SK-N-SH treated with all-trans-retinoic acid at 6 μM for 48 hours (cell line): ENCODE measurements at regions not wholly inside any gene's neighbourhood (a gene's known extent, or its start where the extent isn't known, plus 50 kb on each side); places are given as distances from the start of the nearest gene placed in this dataset.

Experiments
- BACH2 ChIP-seq: fragments of 250-450 bp; sonication (Bioruptor Pico); IDR thresholded peaks from 2 replicates; pipeline ENCODE4 v1.9.0; 2021; ENCODE audit warnings: mild to moderate bottlenecking, borderline replicate concordance
- ZNF565 ChIP-seq: fragments of 450-650 bp; formaldehyde crosslinking; conservative IDR thresholded peaks from 2 replicates; pipeline ENCODE4 v1.5.0; 2020; ENCODE audit warnings: low read depth, mild to moderate bottlenecking, moderate library complexity
- TF ChIP-seq, protein P1 (sequence below): fragments of 250-450 bp; sonication (Bioruptor Pico); IDR thresholded peaks from 2 replicates; pipeline ENCODE4 v1.8.0; 2020; ENCODE audit warnings: mild to moderate bottlenecking, moderate library complexity, borderline replicate concordance
- TF ChIP-seq, protein P2 (sequence below): fragments of 250-450 bp; sonication (Bioruptor Pico); IDR thresholded peaks from 2 replicates; pipeline ENCODE4 v1.5.1; 2020; ENCODE audit warnings: low read depth, mild to moderate bottlenecking, moderate library complexity
- TF ChIP-seq, protein P3 (sequence below): fragments of 250-450 bp; sonication (Bioruptor Pico); IDR thresholded peaks from 2 replicates; pipeline ENCODE4 v1.5.1; 2021; ENCODE audit warnings: mild to moderate bottlenecking, moderate library complexity
- TF ChIP-seq, protein P4 (sequence below): fragments of 250-450 bp; sonication (Bioruptor Pico); IDR thresholded peaks from 2 replicates; pipeline ENCODE4 v1.8.0; 2021; ENCODE audit warnings: low read depth, mild to moderate bottlenecking, moderate library complexity, borderline replicate concordance

DNA sequence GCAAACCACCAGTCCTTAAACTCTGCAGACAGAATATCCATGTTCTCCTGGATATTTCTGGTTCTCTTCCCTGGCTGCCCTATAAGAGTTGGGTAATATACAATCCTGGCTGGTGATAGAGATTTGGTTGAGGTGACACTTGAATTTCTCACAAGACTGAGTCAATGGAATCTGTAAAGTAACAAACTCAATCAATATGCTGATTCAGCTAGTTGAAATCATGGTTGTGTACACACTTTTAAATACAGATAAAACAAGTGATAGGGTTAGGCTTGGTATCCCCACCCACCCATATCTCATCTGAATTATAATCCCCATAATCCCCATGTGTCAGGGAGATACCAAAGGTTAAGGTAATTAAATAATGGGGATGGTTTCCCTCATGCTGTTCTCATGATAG is 349.2 kb upstream of the MAD2L1 start:
- TF ChIP-seq BACH2 (CRISPR knock-in tag) (no peak), ZNF565 (CRISPR knock-in tag) (no peak)
- TF ChIP-seq, protein P1, sequence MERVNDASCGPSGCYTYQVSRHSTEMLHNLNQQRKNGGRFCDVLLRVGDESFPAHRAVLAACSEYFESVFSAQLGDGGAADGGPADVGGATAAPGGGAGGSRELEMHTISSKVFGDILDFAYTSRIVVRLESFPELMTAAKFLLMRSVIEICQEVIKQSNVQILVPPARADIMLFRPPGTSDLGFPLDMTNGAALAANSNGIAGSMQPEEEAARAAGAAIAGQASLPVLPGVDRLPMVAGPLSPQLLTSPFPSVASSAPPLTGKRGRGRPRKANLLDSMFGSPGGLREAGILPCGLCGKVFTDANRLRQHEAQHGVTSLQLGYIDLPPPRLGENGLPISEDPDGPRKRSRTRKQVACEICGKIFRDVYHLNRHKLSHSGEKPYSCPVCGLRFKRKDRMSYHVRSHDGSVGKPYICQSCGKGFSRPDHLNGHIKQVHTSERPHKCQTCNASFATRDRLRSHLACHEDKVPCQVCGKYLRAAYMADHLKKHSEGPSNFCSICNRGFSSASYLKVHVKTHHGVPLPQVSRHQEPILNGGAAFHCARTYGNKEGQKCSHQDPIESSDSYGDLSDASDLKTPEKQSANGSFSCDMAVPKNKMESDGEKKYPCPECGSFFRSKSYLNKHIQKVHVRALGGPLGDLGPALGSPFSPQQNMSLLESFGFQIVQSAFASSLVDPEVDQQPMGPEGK (CRISPR knock-in tag): no peak
- TF ChIP-seq, protein P2, sequence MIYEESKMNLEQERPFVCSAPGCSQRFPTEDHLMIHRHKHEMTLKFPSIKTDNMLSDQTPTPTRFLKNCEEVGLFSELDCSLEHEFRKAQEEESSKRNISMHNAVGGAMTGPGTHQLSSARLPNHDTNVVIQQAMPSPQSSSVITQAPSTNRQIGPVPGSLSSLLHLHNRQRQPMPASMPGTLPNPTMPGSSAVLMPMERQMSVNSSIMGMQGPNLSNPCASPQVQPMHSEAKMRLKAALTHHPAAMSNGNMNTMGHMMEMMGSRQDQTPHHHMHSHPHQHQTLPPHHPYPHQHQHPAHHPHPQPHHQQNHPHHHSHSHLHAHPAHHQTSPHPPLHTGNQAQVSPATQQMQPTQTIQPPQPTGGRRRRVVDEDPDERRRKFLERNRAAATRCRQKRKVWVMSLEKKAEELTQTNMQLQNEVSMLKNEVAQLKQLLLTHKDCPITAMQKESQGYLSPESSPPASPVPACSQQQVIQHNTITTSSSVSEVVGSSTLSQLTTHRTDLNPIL (CRISPR knock-in tag): no peak
- TF ChIP-seq, protein P3, sequence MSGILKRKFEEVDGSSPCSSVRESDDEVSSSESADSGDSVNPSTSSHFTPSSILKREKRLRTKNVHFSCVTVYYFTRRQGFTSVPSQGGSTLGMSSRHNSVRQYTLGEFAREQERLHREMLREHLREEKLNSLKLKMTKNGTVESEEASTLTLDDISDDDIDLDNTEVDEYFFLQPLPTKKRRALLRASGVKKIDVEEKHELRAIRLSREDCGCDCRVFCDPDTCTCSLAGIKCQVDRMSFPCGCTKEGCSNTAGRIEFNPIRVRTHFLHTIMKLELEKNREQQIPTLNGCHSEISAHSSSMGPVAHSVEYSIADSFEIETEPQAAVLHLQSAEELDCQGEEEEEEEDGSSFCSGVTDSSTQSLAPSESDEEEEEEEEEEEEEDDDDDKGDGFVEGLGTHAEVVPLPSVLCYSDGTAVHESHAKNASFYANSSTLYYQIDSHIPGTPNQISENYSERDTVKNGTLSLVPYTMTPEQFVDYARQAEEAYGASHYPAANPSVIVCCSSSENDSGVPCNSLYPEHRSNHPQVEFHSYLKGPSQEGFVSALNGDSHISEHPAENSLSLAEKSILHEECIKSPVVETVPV (CRISPR knock-in tag): no peak
- TF ChIP-seq, protein P4, sequence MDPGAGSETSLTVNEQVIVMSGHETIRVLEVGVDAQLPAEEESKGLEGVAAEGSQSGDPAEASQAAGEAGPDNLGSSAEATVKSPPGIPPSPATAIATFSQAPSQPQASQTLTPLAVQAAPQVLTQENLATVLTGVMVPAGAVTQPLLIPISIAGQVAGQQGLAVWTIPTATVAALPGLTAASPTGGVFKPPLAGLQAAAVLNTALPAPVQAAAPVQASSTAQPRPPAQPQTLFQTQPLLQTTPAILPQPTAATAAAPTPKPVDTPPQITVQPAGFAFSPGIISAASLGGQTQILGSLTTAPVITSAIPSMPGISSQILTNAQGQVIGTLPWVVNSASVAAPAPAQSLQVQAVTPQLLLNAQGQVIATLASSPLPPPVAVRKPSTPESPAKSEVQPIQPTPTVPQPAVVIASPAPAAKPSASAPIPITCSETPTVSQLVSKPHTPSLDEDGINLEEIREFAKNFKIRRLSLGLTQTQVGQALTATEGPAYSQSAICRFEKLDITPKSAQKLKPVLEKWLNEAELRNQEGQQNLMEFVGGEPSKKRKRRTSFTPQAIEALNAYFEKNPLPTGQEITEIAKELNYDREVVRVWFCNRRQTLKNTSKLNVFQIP (CRISPR knock-in tag): no peak
